HG02678 (cell line): ENCODE measurements at regions not wholly inside any gene's neighbourhood (a gene's known extent, or its start where the extent isn't known, plus 50 kb on each side); places are given as distances from the start of the nearest gene placed in this dataset.
"Not testable (repeated sequence)": the region's sequence is repeated elsewhere in the genome, so short reads cannot be mapped to it uniquely, and the experiment has no call there.

Experiments
- ATAC-seq: cut with Tn5 transposase; IDR thresholded peaks from one replicate; pipeline ENCODE4 v1.9.1; 2021; ENCODE audit warnings: mild to moderate bottlenecking, moderate library complexity; ENCODE audit not compliant: unreplicated experiment

GRCh38 chr21:8377093-8377841 is 2144.1 kb upstream of the TPTE start:
- ATAC-seq: peak; percentile 61

- not testable (repeated sequence) for ATAC-seq
Measured at GRCh38 chr21:8380419-8381079, 2140.8 kb upstream of the TPTE start.

GRCh38 chr21:8388169-8388939 is 2133.0 kb upstream of the TPTE start:
- not testable (repeated sequence) for ATAC-seq

GRCh38 chr21:8388940-8389238 is 2132.5 kb upstream of the TPTE start:
- not testable (repeated sequence) for ATAC-seq

- not testable (repeated sequence) for ATAC-seq
Measured at GRCh38 chr21:8390550-8391171, 2130.7 kb upstream of the TPTE start.

GRCh38 chr21:8394380-8394779 is 2127.0 kb upstream of the TPTE start:
- not testable (repeated sequence) for ATAC-seq

- not testable (repeated sequence) for ATAC-seq
Measured at GRCh38 chr21:8395992-8396391, 2125.4 kb upstream of the TPTE start.

- ATAC-seq: not testable (repeated sequence)
Measured at GRCh38 chr21:8398870-8399437, 2122.4 kb upstream of the TPTE start.

GRCh38 chr21:8399866-8400265 is 2121.5 kb upstream of the TPTE start:
- ATAC-seq: not testable (repeated sequence)

- not testable (repeated sequence) for ATAC-seq
Measured at GRCh38 chr21:8401799-8402198, 2119.6 kb upstream of the TPTE start.

- ATAC-seq: not testable (repeated sequence)
Measured at GRCh38 chr21:8406331-8406730, 2115.1 kb upstream of the TPTE start.

GRCh38 chr21:8411139-8411671 is 2110.2 kb upstream of the TPTE start:
- ATAC-seq: not testable (repeated sequence)

- ATAC-seq: peak; percentile 72
Measured at GRCh38 chr21:8419925-8420560, 2101.3 kb upstream of the TPTE start.

- peak; percentile 37 for ATAC-seq
Measured at GRCh38 chr21:8427790-8428667, 2093.4 kb upstream of the TPTE start.

- ATAC-seq: peak; percentile 66
Measured at GRCh38 chr21:8428668-8429456, 2092.5 kb upstream of the TPTE start.

GRCh38 chr21:8434710-8435109 is 2086.7 kb upstream of the TPTE start:
- ATAC-seq: not testable (repeated sequence)

GRCh38 chr21:8443093-8443492 is 2078.3 kb upstream of the TPTE start:
- ATAC-seq: not testable (repeated sequence)

GRCh38 chr21:8449807-8450206 is 2071.6 kb upstream of the TPTE start:
- ATAC-seq: not testable (repeated sequence)
